HCT116 (cell line): ENCODE measurements at regions not wholly inside any gene's neighbourhood (a gene's known extent, or its start where the extent isn't known, plus 50 kb on each side); places are given as distances from the start of the nearest gene placed in this dataset.

Experiments
- ATAC-seq: fragments of 200-7000 bp; cut with Tn5 transposase; 2 replicates; pipeline ENCODE4 v1.9.1; 2020; ENCODE audit warnings: mild to moderate bottlenecking, moderate library complexity
- BruUV-seq: library from RNA; stranded (reverse); fragments of 400-500 nt; replicated peaks from 2 replicates; lab custom pipeline; 2021; lab: Mats Ljungman, UMichigan
- CTCF ChIA-PET: fragments of 300-600 bp; sonication (Branson Sonifier 250); formaldehyde crosslinking; loops from one replicate; lab custom pipeline; 2021; ENCODE audit warnings: antibody characterized with exemption; lab: Charles Lee
- POLR2A ChIA-PET: fragments of 300-600, 350-600 bp; sonication (Branson Sonifier 250); formaldehyde crosslinking; loops from one replicate; lab custom pipeline; 2021; ENCODE audit warnings: antibody characterized with exemption; lab: Charles Lee
- RAD21 ChIA-PET, 2 experiments: fragments of 300-600 bp; sonication (Branson Sonifier 250); formaldehyde crosslinking; loops; one replicate each; lab custom pipeline; 2023; ENCODE audit warnings: low total read pairs in 2 of 2; ENCODE audit not compliant: uncharacterized antibody in 2 of 2, unreplicated experiment in 2 of 2, low non-redundant PET in 1 of 2; lab: Charles Lee
- DNase-seq: peaks from one replicate; pipeline ENCODE4 v3.0.0-alpha.2; 2010; ENCODE audit warnings: low read depth, low spot score
- H2AFZ ChIP-seq: fragments of 200-600 bp; shearing (Covaris generic), sonication (generic); 2 replicates; pipeline ENCODE4 v1.6.1; 2017; ENCODE audit warnings: low read depth, mixed run types, mixed read lengths, antibody characterized with exemption, low read length; ENCODE audit not compliant: poor library complexity, severe bottlenecking
- H3K27ac ChIP-seq: 2 replicates; pipeline ENCODE4 v1.5.1; 2012; ENCODE audit warnings: low read depth, low read length
- H3K27me3 ChIP-seq: fragments of 200-600 bp; sonication (generic); 2 replicates; pipeline ENCODE4 v1.6.1; 2016; ENCODE audit warnings: mixed run types, low read length, mixed read lengths; ENCODE audit not compliant: insufficient read depth
- H3K36me3 ChIP-seq, 2 experiments: fragments of 200-500 bp in 1 of 2; fragments of 200-600 bp in 1 of 2; sonication (Bioruptor generic) in 1 of 2; sonication (generic) in 1 of 2; 2 replicates each; pipeline versions ENCODE4 v1.5.1 to v1.6.1; 2014 to 2016; ENCODE audit warnings: low read length in 2 of 2, inconsistent platforms in 1 of 2, mixed read lengths in 1 of 2, mixed run types in 1 of 2; ENCODE audit not compliant: insufficient read depth in 2 of 2, control insufficient read depth in 1 of 2
- H3K4me1 ChIP-seq, 2 experiments: fragments of 200-600 bp in 1 of 2; sonication (generic) in 1 of 2; 2 replicates each; pipeline versions ENCODE4 v1.5.1 to v1.6.1; 2012 to 2017; ENCODE audit warnings: low read length in 2 of 2, inconsistent platforms in 1 of 2, mild to moderate bottlenecking in 1 of 2, mixed read lengths in 1 of 2, mixed run types in 1 of 2, moderate library complexity in 1 of 2; ENCODE audit not compliant: insufficient read depth in 2 of 2, control insufficient read depth in 1 of 2
- H3K4me2 ChIP-seq: fragments of 200-600 bp; sonication (generic); 2 replicates; pipeline ENCODE4 v1.6.1; 2017; ENCODE audit warnings: mixed run types, low read length, mixed read lengths
- H3K4me3 ChIP-seq, 2 experiments: fragments of 200-600 bp in 1 of 2; sonication (generic) in 1 of 2; replicated peaks in 1 of 2; 2 replicates each; pipeline ENCODE4 v1.5.1; 2011 to 2016; ENCODE audit warnings: low read length in 2 of 2, control low read depth in 1 of 2, low read depth in 1 of 2, mild to moderate bottlenecking in 1 of 2, mixed read lengths in 1 of 2, mixed run types in 1 of 2
- H3K79me2 ChIP-seq: fragments of 200-600 bp; sonication (generic); 2 replicates; pipeline ENCODE4 v1.6.1; 2017; ENCODE audit warnings: mild to moderate bottlenecking, mixed run types, low read length, moderate library complexity, mixed read lengths; ENCODE audit not compliant: insufficient read depth
- H3K9ac ChIP-seq: fragments of 200-600 bp; sonication (generic); 2 replicates; pipeline ENCODE4 v1.6.1; 2016; ENCODE audit warnings: low read length, mixed read lengths
- H3K9me2 ChIP-seq: fragments of 200-600 bp; sonication (generic), shearing (Covaris generic); 2 replicates; pipeline ENCODE4 v1.6.1; 2017; ENCODE audit warnings: mixed run types, mild to moderate bottlenecking, moderate library complexity; ENCODE audit not compliant: insufficient read depth
- H3K9me3 ChIP-seq, 2 experiments: fragments of 200-500 bp in 1 of 2; fragments of 200-600 bp in 1 of 2; sonication (Bioruptor generic) in 1 of 2; sonication (generic) in 1 of 2; 2 replicates each; pipeline ENCODE4 v1.6.1; 2014 to 2017; ENCODE audit warnings: low read length in 2 of 2, mixed read lengths in 2 of 2, inconsistent platforms in 1 of 2, low read depth in 1 of 2, mild to moderate bottlenecking in 1 of 2, mixed run types in 1 of 2, moderate library complexity in 1 of 2; ENCODE audit not compliant: control insufficient read depth in 1 of 2, insufficient read depth in 1 of 2
- H4K20me1 ChIP-seq: fragments of 200-600 bp; sonication (generic), shearing (Covaris generic); 2 replicates; pipeline ENCODE4 v1.6.1; 2017; ENCODE audit warnings: mixed run types, mild to moderate bottlenecking, moderate library complexity; ENCODE audit not compliant: insufficient read depth
- EGR1 ChIP-seq: IDR thresholded peaks from 2 replicates; pipeline ENCODE4 v1.6.1; 2012; ENCODE audit warnings: low read depth
- ELF1 ChIP-seq: IDR thresholded peaks from 2 replicates; pipeline ENCODE4 v1.6.1; 2012; ENCODE audit warnings: low read depth, borderline replicate concordance
- EZH2phosphoT487 ChIP-seq: fragments of 200-600 bp; IDR thresholded peaks from 2 replicates; pipeline ENCODE4 v1.6.1; 2018; ENCODE audit warnings: antibody characterized with exemption, borderline replicate concordance
- FOSL1 ChIP-seq: IDR thresholded peaks from 2 replicates; pipeline ENCODE4 v1.6.1; 2012; ENCODE audit warnings: low read depth
- MAX ChIP-seq: IDR thresholded peaks from 2 replicates; pipeline ENCODE4 v1.6.1; 2012
- REST ChIP-seq: IDR thresholded peaks from 2 replicates; pipeline ENCODE4 v1.6.1; 2012; ENCODE audit warnings: low read depth
- SP1 ChIP-seq: IDR thresholded peaks from 2 replicates; pipeline ENCODE4 v1.6.1; 2012; ENCODE audit warnings: low read depth
- SRF ChIP-seq: IDR thresholded peaks from 2 replicates; pipeline ENCODE4 v1.6.1; 2012; ENCODE audit warnings: low read depth
- TCF7L2 ChIP-seq: IDR thresholded peaks from 2 replicates; pipeline ENCODE4 v1.7.0; 2011; ENCODE audit warnings: borderline replicate concordance, inconsistent platforms; ENCODE audit not compliant: insufficient read depth, insufficient read length; ENCODE audit errors: extremely low read depth
- YY1 ChIP-seq: IDR thresholded peaks from 2 replicates; pipeline ENCODE4 v1.6.1; 2011; ENCODE audit warnings: low read length, low read depth, moderate library complexity, mild to moderate bottlenecking; ENCODE audit not compliant: insufficient replicate concordance; ENCODE audit errors: extremely low read depth
- ZFX ChIP-seq: fragments of 450-650 bp; IDR thresholded peaks from 2 replicates; pipeline ENCODE4 v1.6.1; 2017
- ZNF274 ChIP-seq: fragments of 200-500 bp; sonication (Bioruptor generic); IDR thresholded peaks from 2 replicates; pipeline ENCODE4 v1.6.1; 2014; ENCODE audit warnings: mild to moderate bottlenecking, low read depth, low read length, inconsistent platforms
- intact Hi-C: fragments of 100-400 bp; cut with micrococcal nuclease; formaldehyde crosslinking; loops from 2 replicates; pipeline ENCODE4 v1.10.0; 2022
- TF ChIP-seq, protein P1 (sequence below): IDR thresholded peaks from 2 replicates; pipeline ENCODE4 v1.6.1; 2012
- TF ChIP-seq, protein P2 (sequence below), 3 experiments: fragments of 200-600 bp in 1 of 3; sonication (generic) in 1 of 3; IDR thresholded peaks in 2 of 3; conservative IDR thresholded peaks in 1 of 3; 2 replicates each; pipeline ENCODE4 v1.5.1; 2012 to 2017; ENCODE audit warnings: low read depth in 2 of 3, low read length in 2 of 3, antibody characterized with exemption in 1 of 3, borderline replicate concordance in 1 of 3, control low read depth in 1 of 3, mild to moderate bottlenecking in 1 of 3, mixed read lengths in 1 of 3, mixed run types in 1 of 3, moderate library complexity in 1 of 3; ENCODE audit not compliant: insufficient read depth in 1 of 3

GRCh38 chr6:119633461-119633860 lies 283.9 kb upstream of the MAN1A1 start:
- Histone ChIP-seq H3K9me3 (no peaks in the 10 kb centered on the region; a peak in 2 of 4 replicates), H3K4me2 (no peak overlapping the region), H2AFZ (no peak overlapping the region)
- intact Hi-C loops, result no loop called here
- POLR2A ChIA-PET, result no interaction called here
- TF ChIP-seq YY1, result no peak
- no peak for TF ChIP-seq ZFX
- no peak for TF ChIP-seq ZNF274
- no peak for TF ChIP-seq TCF7L2
- TF ChIP-seq, all 23 proteins: peak for 0
- Histone ChIP-seq H3K79me2 (no peaks in the 10 kb centered on the region), H3K36me3 (no peaks in the 10 kb centered on the region), H3K27me3 (no peaks in the 10 kb centered on the region), H3K9me2 (no peaks in the 10 kb centered on the region), H3K4me3 (no peak overlapping the region), H3K27ac (no peak overlapping the region), H3K9ac (no peak overlapping the region), H4K20me1 (no peaks in the 10 kb centered on the region), H3K4me1 (no peaks in the 10 kb centered on the region; a peak in 1 of 4 replicates)
- ChIA-PET CTCF (no interaction called here), RAD21 (no interaction called here)
- no TSS peak for BruUV-seq
- DNase-seq (no peak), ATAC-seq (no peak)

- Histone ChIP-seq H3K27ac (no peak overlapping the region), H3K4me1 (no peaks in the 10 kb centered on the region; a peak in 1 of 4 replicates), H2AFZ (no peak overlapping the region), H4K20me1 (no peaks in the 10 kb centered on the region), H3K9me3 (no peaks in the 10 kb centered on the region; a peak in 2 of 4 replicates), H3K9ac (no peak overlapping the region), H3K36me3 (no peaks in the 10 kb centered on the region), H3K27me3 (no peaks in the 10 kb centered on the region), H3K79me2 (no peaks in the 10 kb centered on the region), H3K4me2 (no peak overlapping the region), H3K9me2 (no peaks in the 10 kb centered on the region), H3K4me3 (no peak overlapping the region)
- BruUV-seq, result no TSS peak
- ChIA-PET CTCF (no interaction called here), RAD21 (no interaction called here), POLR2A (no interaction called here)
- intact Hi-C loops, result no loop called here
- no peak for ATAC-seq
- no peak for DNase-seq
- TF ChIP-seq YY1, result no peak
- TF ChIP-seq SRF, result no peak
- no peak for TF ChIP-seq EZH2phosphoT487
- no peak for TF ChIP-seq ELF1
- TF ChIP-seq, protein P1, sequence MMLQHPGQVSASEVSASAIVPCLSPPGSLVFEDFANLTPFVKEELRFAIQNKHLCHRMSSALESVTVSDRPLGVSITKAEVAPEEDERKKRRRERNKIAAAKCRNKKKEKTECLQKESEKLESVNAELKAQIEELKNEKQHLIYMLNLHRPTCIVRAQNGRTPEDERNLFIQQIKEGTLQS, result no peak
- no peak for TF ChIP-seq ZFX
- TF ChIP-seq FOSL1, result no peak
- TF ChIP-seq, protein P2, sequence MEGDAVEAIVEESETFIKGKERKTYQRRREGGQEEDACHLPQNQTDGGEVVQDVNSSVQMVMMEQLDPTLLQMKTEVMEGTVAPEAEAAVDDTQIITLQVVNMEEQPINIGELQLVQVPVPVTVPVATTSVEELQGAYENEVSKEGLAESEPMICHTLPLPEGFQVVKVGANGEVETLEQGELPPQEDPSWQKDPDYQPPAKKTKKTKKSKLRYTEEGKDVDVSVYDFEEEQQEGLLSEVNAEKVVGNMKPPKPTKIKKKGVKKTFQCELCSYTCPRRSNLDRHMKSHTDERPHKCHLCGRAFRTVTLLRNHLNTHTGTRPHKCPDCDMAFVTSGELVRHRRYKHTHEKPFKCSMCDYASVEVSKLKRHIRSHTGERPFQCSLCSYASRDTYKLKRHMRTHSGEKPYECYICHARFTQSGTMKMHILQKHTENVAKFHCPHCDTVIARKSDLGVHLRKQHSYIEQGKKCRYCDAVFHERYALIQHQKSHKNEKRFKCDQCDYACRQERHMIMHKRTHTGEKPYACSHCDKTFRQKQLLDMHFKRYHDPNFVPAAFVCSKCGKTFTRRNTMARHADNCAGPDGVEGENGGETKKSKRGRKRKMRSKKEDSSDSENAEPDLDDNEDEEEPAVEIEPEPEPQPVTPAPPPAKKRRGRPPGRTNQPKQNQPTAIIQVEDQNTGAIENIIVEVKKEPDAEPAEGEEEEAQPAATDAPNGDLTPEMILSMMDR (IDR thresholded peaks at IDR 0.05 in 2 of 3, conservative IDR thresholded peaks at IDR 0.05 in 1 of 3; ENCODE audit: borderline replicate concordance in 1 of 3, insufficient read depth in 1 of 3, low read depth in 2 of 3, low read length in 2 of 3), result no peak
- TF ChIP-seq MAX, result no peak
- TF ChIP-seq EGR1, result no peak
- TF ChIP-seq REST, result no peak
- TF ChIP-seq SP1, result no peak
- no peak for TF ChIP-seq TCF7L2
Measured at GRCh38 chr6:119630561-119631192, 281.1 kb upstream of the MAN1A1 start.
